ENCODE measurements at regions not wholly inside any gene's neighbourhood (a gene's known extent, or its start where the extent isn't known, plus 50 kb on each side); places are given as distances from the start of the nearest gene placed in this dataset.
"Not testable (repeated sequence)": the region's sequence is repeated elsewhere in the genome, so short reads cannot be mapped to it uniquely, and the experiment has no call there.

DNA sequence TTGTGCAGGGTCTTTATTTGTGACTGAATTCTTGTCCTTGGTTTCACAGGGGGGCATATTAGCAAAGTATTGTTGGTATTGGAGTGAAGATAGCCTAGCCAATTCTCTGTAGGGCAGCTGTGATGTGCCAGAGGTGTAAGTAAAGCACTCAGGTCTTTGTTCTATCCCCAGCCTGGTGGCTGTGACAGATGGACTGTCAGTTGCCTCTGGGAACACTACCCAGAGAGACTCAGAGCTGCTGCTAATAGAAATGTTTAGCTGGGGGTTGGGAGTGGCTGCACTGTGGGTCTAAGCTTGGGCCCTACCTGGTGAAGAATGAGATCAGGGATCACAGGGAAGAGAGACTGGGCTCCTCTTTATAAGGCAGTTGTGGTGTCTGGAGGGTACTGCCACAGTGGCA is 1006.5 kb upstream of the TYRP1 start:
- no peak for DNase-seq (ENCODE audit: low read depth in 4 of 4, low spot score in 2 of 4)

DNA sequence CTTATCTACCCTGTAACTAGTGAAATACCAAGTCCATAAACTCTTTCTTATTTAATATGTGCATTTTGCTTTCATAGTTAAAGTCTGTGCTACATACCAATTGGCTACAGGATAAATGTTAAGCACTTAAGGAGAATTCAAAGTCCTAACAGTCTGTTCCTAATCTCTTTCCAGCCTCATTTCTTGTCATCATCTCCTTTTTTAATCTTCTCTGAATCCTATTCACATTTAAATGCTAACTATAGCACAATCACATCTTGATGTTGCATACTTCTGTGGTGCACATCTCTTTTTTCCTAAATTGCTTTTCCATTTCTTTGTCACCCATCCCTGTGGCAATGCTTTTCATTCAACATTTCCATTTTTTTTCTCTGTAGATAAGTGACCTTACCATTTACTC is 996.1 kb upstream of the TYRP1 start:
- no peak for DNase-seq (ENCODE audit: low read depth in 4 of 4, low spot score in 2 of 4)

GRCh38 chr9:11701706-11702105 is 991.5 kb upstream of the TYRP1 start:
- DNase-seq (ENCODE audit: low read depth in 4 of 4, low spot score in 2 of 4), result no peak

DNA sequence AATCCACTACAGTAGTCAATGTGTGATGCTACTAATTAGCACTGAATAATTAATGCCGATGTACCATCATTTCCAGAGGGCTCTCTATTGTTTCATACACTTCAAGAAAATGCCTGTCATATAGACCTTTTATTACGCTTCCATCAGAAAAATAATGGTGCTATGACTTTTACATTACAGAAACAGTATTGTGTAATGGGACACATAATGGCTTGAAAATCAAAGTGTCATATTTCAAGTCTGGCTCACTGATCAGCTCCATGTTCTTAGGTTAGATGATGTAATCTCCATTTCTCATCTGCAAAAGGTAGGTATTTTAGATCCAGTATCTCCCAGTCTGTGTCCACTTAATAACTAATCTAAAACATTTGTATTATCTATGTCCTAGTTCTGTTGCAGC is 990.6 kb upstream of the TYRP1 start:
- DNase-seq (ENCODE audit: low read depth in 4 of 4, low spot score in 2 of 4), result no peak

- not testable (repeated sequence) for DNase-seq (ENCODE audit: low read depth in 4 of 4, low spot score in 2 of 4)
Observed at GRCh38 chr9:11704198-11704597, 989.0 kb upstream of the TYRP1 start.

DNA sequence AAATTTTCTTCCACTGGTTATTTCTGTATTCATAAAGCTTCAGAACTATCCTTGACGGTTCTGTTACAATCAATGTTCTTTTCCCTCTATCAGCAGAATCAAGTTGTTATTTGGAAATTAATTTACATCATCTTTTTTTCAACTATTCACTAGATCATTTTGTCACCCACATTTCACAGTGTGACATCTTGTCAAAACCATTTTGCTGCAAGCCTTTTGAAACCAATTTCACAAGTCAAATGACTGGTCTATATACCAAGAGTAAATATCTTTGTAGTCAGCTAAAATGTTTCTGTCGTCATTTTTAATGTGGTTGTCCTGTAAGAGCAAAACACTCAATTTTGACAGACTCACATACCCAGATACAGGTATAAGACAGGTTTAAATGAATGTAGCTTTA is 984.3 kb upstream of the TYRP1 start:
- DNase-seq (ENCODE audit: low read depth in 4 of 4, low spot score in 2 of 4), result no peak

DNA sequence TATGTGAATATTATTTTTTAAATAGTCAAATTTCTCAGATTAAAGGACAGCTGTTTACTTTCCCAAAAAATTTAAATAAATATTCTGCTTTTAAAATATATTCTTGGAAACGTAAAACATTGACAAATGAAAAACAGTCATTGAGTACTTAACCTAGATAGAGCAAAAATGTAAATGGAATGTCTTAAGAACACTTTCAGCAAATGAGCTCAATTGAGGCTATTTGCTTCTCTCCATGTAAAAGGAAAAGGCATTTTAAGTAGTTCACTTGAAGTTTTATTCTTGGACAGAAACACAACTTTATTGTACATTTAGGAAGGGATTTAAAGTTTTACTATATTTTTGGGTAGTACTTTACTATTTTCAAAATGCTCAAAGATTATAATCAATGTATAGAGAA is 983.6 kb upstream of the TYRP1 start:
- DNase-seq (ENCODE audit: low read depth in 4 of 4, low spot score in 2 of 4), result no peak

GRCh38 chr9:11713077-11713476 is 980.1 kb upstream of the TYRP1 start:
- DNase-seq (ENCODE audit: low read depth in 4 of 4, low spot score in 2 of 4), result no peak

- DNase-seq (ENCODE audit: low read depth in 4 of 4, low spot score in 2 of 4), result no peak
Observed at GRCh38 chr9:11722957-11723356, 970.2 kb upstream of the TYRP1 start.

- DNase-seq (ENCODE audit: low read depth in 4 of 4, low spot score in 2 of 4), result no peak
Observed at GRCh38 chr9:11726659-11727058, 966.5 kb upstream of the TYRP1 start.

- DNase-seq (ENCODE audit: low read depth in 4 of 4, low spot score in 2 of 4), result no peak
Observed at GRCh38 chr9:11735391-11735790, 957.8 kb upstream of the TYRP1 start.

GRCh38 chr9:11742471-11742870 is 950.7 kb upstream of the TYRP1 start:
- DNase-seq (ENCODE audit: low read depth in 4 of 4, low spot score in 2 of 4), result no peak

GRCh38 chr9:11743356-11743755 is 949.8 kb upstream of the TYRP1 start:
- DNase-seq (ENCODE audit: low read depth in 4 of 4, low spot score in 2 of 4), result no peak

GRCh38 chr9:11749396-11749795 is 943.8 kb upstream of the TYRP1 start:
- no peak for DNase-seq (ENCODE audit: low read depth in 4 of 4, low spot score in 2 of 4)

DNA sequence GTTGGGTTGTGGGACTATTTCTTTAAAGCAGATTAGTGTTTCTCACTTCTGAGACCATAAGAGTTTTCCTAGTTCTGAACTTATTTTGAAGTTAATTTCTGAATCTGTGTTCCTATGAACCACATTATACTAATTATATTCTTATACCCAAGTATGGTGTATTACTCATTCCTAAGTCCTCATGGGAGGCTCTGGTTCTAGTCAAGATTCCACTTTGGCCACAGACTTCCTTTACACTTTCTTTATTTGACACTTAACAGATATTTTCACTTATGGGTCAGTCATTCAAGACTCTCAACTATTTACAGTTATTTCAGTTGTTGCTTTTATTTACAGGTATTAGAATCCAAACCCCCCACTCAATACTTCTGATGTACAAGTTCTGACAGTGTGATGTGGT is 937.2 kb upstream of the TYRP1 start:
- no peak for DNase-seq (ENCODE audit: low read depth in 4 of 4, low spot score in 2 of 4)

GRCh38 chr9:11757408-11757807 is 935.8 kb upstream of the TYRP1 start:
- DNase-seq (ENCODE audit: low read depth in 4 of 4, low spot score in 2 of 4), result no peak

- no peak for DNase-seq (ENCODE audit: low read depth in 4 of 4, low spot score in 2 of 4)
Observed at GRCh38 chr9:11758016-11758415, 935.2 kb upstream of the TYRP1 start.

DNA sequence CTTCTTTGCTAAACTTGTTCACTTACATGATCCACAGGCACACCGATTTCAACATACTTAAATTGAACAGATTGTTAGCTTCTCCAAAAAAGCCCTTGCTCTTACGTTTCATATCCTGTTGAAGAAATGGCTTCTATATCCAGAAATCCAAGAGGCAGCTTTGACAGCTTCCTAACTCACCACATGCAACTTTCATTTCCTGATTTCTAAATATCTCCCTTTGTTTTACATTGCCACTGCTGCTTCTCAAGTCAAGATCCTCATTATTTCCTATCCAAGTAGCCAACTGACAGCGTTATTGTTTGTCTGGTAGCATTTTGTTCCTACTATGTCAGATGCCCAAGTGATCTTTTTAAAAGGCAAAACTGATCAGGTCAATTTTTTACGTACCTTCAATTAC is 913.2 kb upstream of the TYRP1 start:
- DNase-seq (ENCODE audit: low read depth in 4 of 4, low spot score in 2 of 4), result no peak

- no peak for DNase-seq (ENCODE audit: low read depth in 4 of 4, low spot score in 2 of 4)
Observed at GRCh38 chr9:11792870-11793269, 900.3 kb upstream of the TYRP1 start.

- DNase-seq (ENCODE audit: low read depth in 4 of 4, low spot score in 2 of 4), result no peak
Observed at GRCh38 chr9:11794984-11795383, 898.2 kb upstream of the TYRP1 start.

DNA sequence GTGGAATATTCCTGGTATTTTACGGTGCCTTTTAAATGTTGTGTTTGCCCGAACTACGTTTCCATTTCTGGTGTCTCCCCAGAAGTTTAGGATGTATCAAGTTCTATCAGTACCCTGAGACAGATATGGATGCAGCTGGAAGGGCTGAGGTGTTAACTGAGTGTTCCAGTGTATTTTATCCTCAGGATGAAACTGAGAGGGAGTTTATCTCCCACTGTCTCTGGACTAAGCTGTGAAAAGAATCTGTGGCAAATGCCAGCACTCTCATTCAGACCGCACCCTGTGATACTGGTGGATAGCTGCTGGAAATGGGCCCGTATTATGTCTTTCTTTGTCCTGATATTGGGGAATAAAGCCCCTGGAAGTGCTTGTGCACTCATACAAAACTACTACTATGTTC is 887.2 kb upstream of the TYRP1 start:
- no peak for DNase-seq (ENCODE audit: low read depth in 4 of 4, low spot score in 2 of 4)

DNA sequence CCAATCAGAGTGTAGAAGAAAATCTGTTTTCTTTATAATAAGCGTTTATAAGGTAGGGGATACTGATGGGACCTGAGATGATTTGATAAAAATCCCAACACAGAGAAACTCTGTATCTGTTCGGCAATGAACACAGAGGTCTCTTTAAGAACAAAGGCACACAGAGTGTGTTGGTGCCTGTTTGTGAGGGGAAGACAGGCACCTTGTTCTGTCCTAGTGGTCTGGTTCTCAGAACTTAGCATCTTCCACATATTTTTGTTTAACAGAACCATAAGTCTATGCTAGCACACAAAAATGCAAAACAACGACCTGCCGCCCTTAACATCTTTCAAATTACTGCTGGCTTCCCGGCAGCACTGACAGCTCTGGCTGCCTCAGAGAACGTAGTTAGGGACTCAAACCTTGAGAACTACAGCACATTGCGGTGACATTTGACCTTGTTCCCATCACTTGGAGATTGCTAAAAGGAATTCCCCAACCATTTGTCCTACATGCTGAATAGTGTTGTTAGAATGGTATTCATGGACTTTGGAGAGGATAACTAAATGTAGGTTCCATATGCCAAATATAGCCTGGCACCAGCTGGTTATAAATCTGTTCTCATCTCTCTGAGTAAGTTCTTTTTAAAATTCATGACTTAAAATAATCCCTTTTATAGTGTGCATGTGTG is 871.7 kb upstream of the TYRP1 start:
- no peak for DNase-seq (ENCODE audit: low read depth in 4 of 4, low spot score in 2 of 4)

DNA sequence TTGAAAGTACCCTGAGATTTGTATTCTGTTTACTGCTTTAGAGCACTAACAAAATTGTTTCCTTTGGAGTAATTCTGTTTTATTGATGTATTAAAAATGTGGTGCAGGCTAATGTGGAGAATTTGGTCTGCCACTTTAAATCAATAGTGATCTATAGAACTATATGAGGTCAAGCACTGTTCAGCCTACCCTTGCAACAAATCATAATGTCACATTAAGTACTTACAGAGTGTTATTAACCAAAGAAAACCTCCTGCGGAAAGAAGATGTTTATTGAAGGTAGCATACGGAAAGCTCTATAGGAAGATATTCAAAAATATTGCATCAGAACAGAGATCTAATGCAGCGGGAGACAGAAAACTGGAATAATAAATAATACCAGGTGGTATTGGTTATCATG is 865.0 kb upstream of the TYRP1 start:
- DNase-seq (ENCODE audit: low read depth in 4 of 4, low spot score in 2 of 4), result no peak
